Lung microvascular endothelial cell (primary cell): ENCODE measurements at regions not wholly inside any gene's neighbourhood (a gene's known extent, or its start where the extent isn't known, plus 50 kb on each side); places are given as distances from the start of the nearest gene placed in this dataset.

ENCODE experiments used
- DNase-seq, 2 donors: peaks; one replicate each; pipeline versions ENCODE4 v3.0.0 to v3.0.0-alpha.2; 2010; ENCODE audit warnings: low read depth in 2 of 2

GRCh38 chr11:36807871-36808270 is 209.8 kb upstream of the RAG2 start:
- DNase-seq: no peak

GRCh38 chr11:36803084-36803483 is 205.0 kb upstream of the RAG2 start:
- no peak for DNase-seq

- DNase-seq: no peak
Measured at GRCh38 chr11:36792996-36793914, 195.2 kb upstream of the RAG2 start.

GRCh38 chr11:36791957-36792356 is 193.9 kb upstream of the RAG2 start:
- no peak for DNase-seq

- no peak for DNase-seq
Measured at GRCh38 chr11:36790526-36790925, 192.5 kb upstream of the RAG2 start.

GRCh38 chr11:36783808-36784207 is 185.8 kb upstream of the RAG2 start:
- no peak for DNase-seq

- DNase-seq: no peak
Measured at GRCh38 chr11:36779791-36780190, 181.8 kb upstream of the RAG2 start.

- DNase-seq: no peak
Measured at GRCh38 chr11:36777311-36777710, 179.3 kb upstream of the RAG2 start.

GRCh38 chr11:36775756-36776155 is 177.7 kb upstream of the RAG2 start:
- no peak for DNase-seq

- no peak for DNase-seq
Measured at GRCh38 chr11:36775130-36775529, 177.1 kb upstream of the RAG2 start.

GRCh38 chr11:36774603-36775002 is 176.6 kb upstream of the RAG2 start:
- no peak for DNase-seq

GRCh38 chr11:36763187-36763586 is 165.2 kb upstream of the RAG2 start:
- no peak for DNase-seq

GRCh38 chr11:36757075-36757474 is 159.0 kb upstream of the RAG2 start:
- no peak for DNase-seq

- DNase-seq: no peak
Measured at GRCh38 chr11:36753960-36754359, 155.9 kb upstream of the RAG2 start.

GRCh38 chr11:36751996-36752395 is 154.0 kb upstream of the RAG2 start:
- DNase-seq: no peak

GRCh38 chr11:36751335-36751781 is 153.3 kb upstream of the RAG2 start:
- DNase-seq: no peak

GRCh38 chr11:36750349-36750748 is 152.3 kb upstream of the RAG2 start:
- DNase-seq: no peak

GRCh38 chr11:36748836-36749235 is 150.8 kb upstream of the RAG2 start:
- DNase-seq: no peak

GRCh38 chr11:36746886-36747710 is 149.1 kb upstream of the RAG2 start:
- peak; percentile 92 for DNase-seq

GRCh38 chr11:36744375-36745168 is 146.5 kb upstream of the RAG2 start:
- peak; percentile 77 to 85 for DNase-seq

GRCh38 chr11:36743039-36743438 is 145.0 kb upstream of the RAG2 start:
- no peak for DNase-seq

GRCh38 chr11:36741515-36741914 is 143.5 kb upstream of the RAG2 start:
- no peak for DNase-seq
